IMR-90 (cell line): ENCODE measurements at regions not wholly inside any gene's neighbourhood (a gene's known extent, or its start where the extent isn't known, plus 50 kb on each side); places are given as distances from the start of the nearest gene placed in this dataset.

Source experiments
- CTCF ChIP-seq: conservative IDR thresholded peaks from 2 replicates; pipeline ENCODE4 v1.5.1; 2012; ENCODE audit warnings: mild to moderate bottlenecking, low read depth, low read length, improper control_type of control experiment
- NFE2L2 ChIP-seq: fragments of 150-350 bp; IDR thresholded peaks from 2 replicates; pipeline ENCODE4 v1.6.1; 2016; ENCODE audit warnings: low read depth, mild to moderate bottlenecking, low read length

- TF ChIP-seq NFE2L2 = no peak
- no peak for TF ChIP-seq CTCF
Observed at GRCh38 chr3:110783541-110783940, 288.1 kb upstream of the NECTIN3 start.
